Brain microvascular endothelial cell (primary cell): ENCODE measurements at regions not wholly inside any gene's neighbourhood (a gene's known extent, or its start where the extent isn't known, plus 50 kb on each side); places are given as distances from the start of the nearest gene placed in this dataset.

Experiments used
- DNase-seq: peaks from one replicate; pipeline ENCODE4 v3.0.0-alpha.2; 2020
- H3K27ac ChIP-seq: fragments of 250-450 bp; sonication (Bioruptor Pico); 2 replicates; pipeline ENCODE4 v1.5.1; 2020; ENCODE audit warnings: mild to moderate bottlenecking, moderate library complexity
- H3K27me3 ChIP-seq: fragments of 250-450 bp; sonication (Bioruptor Pico); replicated peaks from 2 replicates; pipeline ENCODE4 v1.5.1; 2020; ENCODE audit warnings: mild to moderate bottlenecking
- H3K36me3 ChIP-seq: fragments of 250-450 bp; sonication (Bioruptor Pico); replicated peaks from 2 replicates; pipeline ENCODE4 v1.5.1; 2020; ENCODE audit warnings: mild to moderate bottlenecking
- H3K4me3 ChIP-seq: 2 replicates; pipeline ENCODE4 v1.5.1; 2011; ENCODE audit warnings: low read depth, mild to moderate bottlenecking, control low read depth, low read length, moderate library complexity
- CTCF ChIP-seq: IDR thresholded peaks from 2 replicates; pipeline ENCODE4 v1.5.1; 2011; ENCODE audit warnings: low read depth, mild to moderate bottlenecking, moderate library complexity, low read length, control low read depth, inconsistent platforms; ENCODE audit errors: missing control alignments
- in situ Hi-C: cut with HindIII; loops from 2 replicates; pipeline ENCODE4 v1.10.0; 2017; ENCODE audit warnings: low sequenced_read_pairs, low pct_ligation_motif_present

GRCh38 chr10:106086391-106086790, 1078.1 kb downstream of the SORCS1 start:
- no peak overlapping the region for H3K27ac ChIP-seq
- in situ Hi-C loops, result no loop called here
- H3K36me3 ChIP-seq, result no peaks in the 10 kb centered on the region
- H3K27me3 ChIP-seq, result no peaks in the 10 kb centered on the region
- no peak for TF ChIP-seq CTCF
- H3K4me3 ChIP-seq, result no peak overlapping the region
- DNase-seq, result no peak

- no peak for DNase-seq
- no peak overlapping the region for H3K4me3 ChIP-seq
- H3K27me3 ChIP-seq, result no peaks in the 10 kb centered on the region
- H3K36me3 ChIP-seq, result no peaks in the 10 kb centered on the region
- TF ChIP-seq CTCF, result no peak
- no peak overlapping the region for H3K27ac ChIP-seq
- in situ Hi-C loops, result no loop called here
Observed at GRCh38 chr10:106083572-106083971, 1080.9 kb downstream of the SORCS1 start.

- no peak for TF ChIP-seq CTCF
- in situ Hi-C loops, result no loop called here
- DNase-seq, result no peak
- Histone ChIP-seq H3K36me3 (no peaks in the 10 kb centered on the region), H3K27me3 (no peaks in the 10 kb centered on the region), H3K4me3 (no peak overlapping the region), H3K27ac (no peak overlapping the region)
Observed at GRCh38 chr10:106082865-106083264, 1081.6 kb downstream of the SORCS1 start.

GRCh38 chr10:106078895-106079576, 1085.5 kb downstream of the SORCS1 start:
- Histone ChIP-seq H3K4me3 (no peak overlapping the region), H3K27me3 (no peaks in the 10 kb centered on the region), H3K27ac (no peak overlapping the region), H3K36me3 (no peaks in the 10 kb centered on the region)
- peak; percentile 35 for DNase-seq
- TF ChIP-seq CTCF, result no peak
- in situ Hi-C loops, result no loop called here

GRCh38 chr10:106076496-106076895, 1088.0 kb downstream of the SORCS1 start:
- no peak for TF ChIP-seq CTCF
- H3K27ac ChIP-seq, result no peak overlapping the region
- in situ Hi-C loops, result no loop called here
- H3K4me3 ChIP-seq, result no peak overlapping the region
- no peaks in the 10 kb centered on the region for H3K27me3 ChIP-seq
- H3K36me3 ChIP-seq, result no peaks in the 10 kb centered on the region
- DNase-seq, result no peak

GRCh38 chr10:106053061-106053460, 1111.4 kb downstream of the SORCS1 start:
- Histone ChIP-seq H3K36me3 (no peaks in the 10 kb centered on the region), H3K27me3 (no peaks in the 10 kb centered on the region), H3K27ac (no peak overlapping the region), H3K4me3 (no peak overlapping the region)
- in situ Hi-C loops, result no loop called here
- no peak for TF ChIP-seq CTCF
- no peak for DNase-seq
